HUES64 (cell line): ENCODE measurements at regions not wholly inside any gene's neighbourhood (a gene's known extent, or its start where the extent isn't known, plus 50 kb on each side); places are given as distances from the start of the nearest gene placed in this dataset.

ENCODE experiments used
- H3K27ac ChIP-seq: 2 replicates; pipeline ENCODE4 v1.7.0; 2013; ENCODE audit warnings: low read depth, low read length, inconsistent platforms
- H3K27me3 ChIP-seq: 2 replicates; pipeline ENCODE4 v1.6.1; 2013; ENCODE audit warnings: mild to moderate bottlenecking, low read length; ENCODE audit not compliant: insufficient read depth
- H3K36me3 ChIP-seq: 2 replicates; pipeline ENCODE4 v1.6.1; 2013; ENCODE audit warnings: mild to moderate bottlenecking, low read length; ENCODE audit not compliant: insufficient read depth
- H3K4me1 ChIP-seq: 2 replicates; pipeline ENCODE4 v1.6.1; 2013; ENCODE audit warnings: mild to moderate bottlenecking, low read length, moderate library complexity; ENCODE audit not compliant: insufficient read depth
- H3K4me3 ChIP-seq: 2 replicates; pipeline ENCODE4 v1.5.1; 2013; ENCODE audit warnings: mild to moderate bottlenecking, low read length, moderate library complexity
- H3K9ac ChIP-seq: 2 replicates; pipeline ENCODE4 v1.6.1; 2013; ENCODE audit warnings: mild to moderate bottlenecking, low read depth, low read length
- H3K9me3 ChIP-seq: 2 replicates; pipeline ENCODE4 v1.6.1; 2013; ENCODE audit warnings: low read depth, low read length; ENCODE audit not compliant: insufficient read depth
- WGBS: fragments of 150-250, 120-280 bp; methylation state at CpG from one replicate; pipeline ENCODE4 v1.1.7; 2013; ENCODE audit warnings: missing lambda C conversion rate; 5-methylcytosine and 5-hydroxymethylcytosine counted together

DNA sequence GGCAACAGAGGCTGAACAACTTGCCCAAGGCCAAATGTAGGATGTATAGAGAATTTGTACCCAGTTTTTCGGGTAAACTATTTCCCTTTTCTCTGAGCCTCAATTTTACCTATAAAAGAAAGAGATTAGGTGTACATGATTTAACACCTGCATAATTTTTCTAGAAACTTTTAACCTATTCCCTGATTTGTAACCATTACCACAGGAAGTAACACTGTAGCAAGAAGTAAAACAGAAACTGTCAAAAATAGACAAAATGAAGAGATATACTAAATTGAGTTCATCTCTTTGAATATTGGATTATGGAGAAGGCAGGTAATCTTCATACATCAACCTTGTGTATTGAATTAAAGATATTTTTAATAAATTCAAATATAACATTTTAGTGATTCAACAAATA lies 136.2 kb downstream of the ZC3H11B start:
- no peaks in the 10 kb centered on the region for H3K4me1 ChIP-seq
- no peaks in the 10 kb centered on the region for H3K27me3 ChIP-seq
- no CpG with 5 or more reads among the region's 1 CpG for WGBS
- H3K4me3 ChIP-seq, result no peak overlapping the region
- H3K9me3 ChIP-seq, result no peaks in the 10 kb centered on the region
- no peak overlapping the region for H3K27ac ChIP-seq
- no peak overlapping the region for H3K9ac ChIP-seq
- H3K36me3 ChIP-seq, result no peaks in the 10 kb centered on the region

DNA sequence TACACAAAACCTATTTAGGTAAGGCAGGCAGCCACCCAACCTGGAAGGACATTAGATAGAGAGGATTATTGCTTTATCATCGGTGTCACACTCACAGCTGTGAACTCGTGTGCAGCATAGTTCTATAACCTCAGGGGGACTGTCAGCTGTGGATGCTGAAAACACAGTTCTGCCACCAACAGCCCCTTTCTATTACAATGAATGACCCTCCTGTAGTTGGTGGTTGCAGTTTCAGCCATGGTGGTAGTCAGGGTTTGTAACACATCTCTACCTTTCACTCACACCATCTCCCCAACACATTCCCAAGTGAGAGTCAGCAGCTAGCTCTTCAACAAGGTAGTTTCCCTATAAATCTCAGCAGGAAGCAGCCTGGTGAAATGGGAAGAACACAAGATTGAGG lies 136.8 kb downstream of the ZC3H11B start:
- H3K9me3 ChIP-seq, result no peaks in the 10 kb centered on the region
- H3K9ac ChIP-seq, result no peak overlapping the region
- H3K36me3 ChIP-seq, result no peaks in the 10 kb centered on the region
- no peak overlapping the region for H3K27ac ChIP-seq
- no peak overlapping the region for H3K4me3 ChIP-seq
- WGBS, result 87% methylated on average over 2 of the region's 2 CpGs
- H3K4me1 ChIP-seq, result no peaks in the 10 kb centered on the region
- H3K27me3 ChIP-seq, result no peaks in the 10 kb centered on the region

DNA sequence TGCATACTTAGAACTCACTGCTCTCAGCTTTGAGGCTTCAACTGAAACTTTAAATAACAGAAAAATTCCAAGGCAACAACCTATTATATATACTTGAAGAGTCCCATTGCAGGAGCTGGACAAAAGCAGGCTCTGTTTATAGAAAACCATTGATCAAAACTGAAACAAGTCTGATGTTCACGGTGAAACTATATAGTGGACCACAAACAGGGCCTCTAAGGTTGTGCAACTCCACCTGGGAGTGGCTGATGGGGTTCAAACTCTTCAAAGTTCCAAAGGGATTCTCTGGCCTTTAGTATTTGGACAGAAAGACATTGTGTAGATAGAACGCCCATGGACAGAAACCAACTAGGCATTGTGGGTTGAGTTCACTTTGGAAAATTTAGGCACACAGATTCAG lies 140.3 kb downstream of the ZC3H11B start:
- no peak overlapping the region for H3K27ac ChIP-seq
- WGBS, result 96% methylated on average over 2 of the region's 2 CpGs
- H3K4me1 ChIP-seq, result no peaks in the 10 kb centered on the region
- no peak overlapping the region for H3K4me3 ChIP-seq
- H3K36me3 ChIP-seq, result no peaks in the 10 kb centered on the region
- no peaks in the 10 kb centered on the region for H3K27me3 ChIP-seq
- H3K9me3 ChIP-seq, result no peaks in the 10 kb centered on the region
- H3K9ac ChIP-seq, result no peak overlapping the region

DNA sequence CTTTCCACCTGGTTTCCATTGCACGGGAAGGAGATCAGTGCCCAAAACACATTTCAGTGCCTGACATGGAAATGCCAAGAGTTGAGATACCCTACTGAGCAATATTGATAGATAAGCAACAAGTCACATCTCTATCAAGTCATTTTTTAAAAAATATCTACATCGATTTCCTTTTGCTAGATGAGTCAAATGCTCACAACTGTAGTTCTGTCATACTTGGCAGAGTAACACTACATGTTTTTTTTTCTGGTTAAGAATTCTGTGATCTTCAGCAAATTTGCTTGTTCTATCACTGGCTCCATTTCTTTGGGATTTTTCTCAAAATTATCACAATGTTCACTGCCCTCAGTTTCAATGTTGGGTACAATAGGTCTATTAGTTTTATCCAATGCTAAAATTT lies 145.4 kb downstream of the ZC3H11B start:
- Histone ChIP-seq H3K9ac (no peak overlapping the region), H3K27me3 (no peaks in the 10 kb centered on the region), H3K27ac (no peak overlapping the region), H3K4me1 (no peaks in the 10 kb centered on the region), H3K4me3 (no peak overlapping the region), H3K36me3 (no peaks in the 10 kb centered on the region), H3K9me3 (no peaks in the 10 kb centered on the region)
- WGBS, result 91% methylated on average over 2 of the region's 2 CpGs

DNA sequence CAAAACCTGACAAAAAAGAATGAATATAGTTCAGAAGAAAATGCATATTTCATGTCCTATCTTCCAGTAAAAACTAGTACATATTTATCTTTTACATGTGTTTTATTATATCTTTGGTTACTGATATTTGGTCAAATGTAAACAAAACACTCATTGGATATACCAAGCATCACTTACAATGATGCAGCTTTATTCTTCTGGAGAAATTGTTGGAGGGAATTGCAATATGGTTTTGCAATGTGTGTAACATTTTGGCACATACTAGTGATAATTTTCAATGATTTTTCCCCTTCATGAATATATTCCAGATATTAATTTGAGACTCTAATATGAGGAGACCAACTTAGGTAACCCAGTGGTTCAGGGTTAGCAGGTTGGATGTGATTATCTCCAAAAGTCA lies 146.1 kb downstream of the ZC3H11B start:
- H3K36me3 ChIP-seq, result no peaks in the 10 kb centered on the region
- no peaks in the 10 kb centered on the region for H3K27me3 ChIP-seq
- no peak overlapping the region for H3K27ac ChIP-seq
- no peaks in the 10 kb centered on the region for H3K9me3 ChIP-seq
- no peak overlapping the region for H3K9ac ChIP-seq
- H3K4me1 ChIP-seq, result no peaks in the 10 kb centered on the region
- no peak overlapping the region for H3K4me3 ChIP-seq

DNA sequence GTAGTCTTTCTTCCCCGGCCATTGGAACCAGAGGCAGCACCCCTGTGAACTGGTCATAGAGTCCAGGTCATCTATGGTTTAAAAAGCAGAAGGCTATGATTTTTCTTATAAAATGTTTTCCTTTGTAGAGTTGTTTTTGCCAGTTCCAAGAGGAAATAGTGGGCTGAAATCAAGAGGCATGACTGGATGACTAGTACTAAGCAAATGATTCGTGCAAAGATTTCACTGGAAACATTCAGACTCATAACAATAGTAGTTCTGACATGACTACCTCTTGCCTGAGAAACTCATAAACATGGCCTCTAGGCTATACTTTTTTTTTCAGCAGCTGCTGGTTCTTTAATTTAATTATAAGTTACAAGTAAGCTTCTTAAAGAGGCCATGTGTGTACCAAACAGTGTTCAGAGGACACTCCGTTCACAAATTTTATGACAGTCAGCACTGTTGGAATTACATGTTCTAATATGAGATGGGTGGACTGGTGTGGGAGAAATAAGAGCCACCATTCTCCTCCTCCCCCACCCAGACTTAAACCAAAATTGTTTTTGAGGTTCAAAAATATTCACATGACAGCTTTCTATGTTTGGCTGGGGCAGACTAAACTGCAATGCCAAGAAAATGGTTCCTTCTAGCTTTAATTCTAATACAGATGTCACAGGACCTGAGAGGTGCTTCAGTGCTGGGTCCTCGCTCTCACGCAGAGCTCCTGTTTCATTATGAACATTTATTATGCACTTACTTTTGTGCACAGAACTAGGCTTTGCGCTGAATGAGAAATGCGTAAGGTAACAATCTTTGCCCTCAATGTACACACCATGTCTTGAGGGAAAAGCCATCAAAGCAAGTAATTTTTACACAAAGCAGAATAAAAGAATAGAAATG lies 147.5 kb downstream of the ZC3H11B start:
- no peak overlapping the region for H3K9ac ChIP-seq
- H3K36me3 ChIP-seq, result no peaks in the 10 kb centered on the region
- H3K27ac ChIP-seq, result no peak overlapping the region
- H3K4me1 ChIP-seq, result no peaks in the 10 kb centered on the region
- no peaks in the 10 kb centered on the region for H3K9me3 ChIP-seq
- WGBS, result 98% methylated on average over 7 of the region's 7 CpGs
- H3K27me3 ChIP-seq, result no peaks in the 10 kb centered on the region
- H3K4me3 ChIP-seq, result no peak overlapping the region

DNA sequence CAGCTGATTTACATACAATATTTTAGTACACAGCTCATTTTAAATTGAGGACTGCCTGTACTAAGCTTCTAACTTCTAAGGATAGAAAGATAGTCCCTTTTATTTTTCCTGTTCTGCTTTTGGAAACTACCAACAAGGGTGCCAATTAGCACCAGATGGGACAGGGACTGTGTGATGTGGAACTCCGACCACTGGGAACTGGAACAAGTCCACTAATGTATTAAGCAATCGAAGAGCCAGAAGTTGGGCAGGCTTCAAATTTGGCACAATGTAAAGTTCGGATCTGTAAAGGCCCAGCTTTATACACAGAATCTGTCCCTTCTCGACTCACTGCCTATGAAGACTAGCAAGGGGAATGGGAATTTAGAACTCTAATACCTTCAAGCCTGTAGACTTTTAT lies 149.3 kb downstream of the ZC3H11B start:
- no peak overlapping the region for H3K4me3 ChIP-seq
- no peaks in the 10 kb centered on the region for H3K9me3 ChIP-seq
- H3K27ac ChIP-seq, result no peak overlapping the region
- no peaks in the 10 kb centered on the region for H3K36me3 ChIP-seq
- H3K4me1 ChIP-seq, result no peaks in the 10 kb centered on the region
- WGBS, result 89% methylated on average over 4 of the region's 4 CpGs
- no peak overlapping the region for H3K9ac ChIP-seq
- no peaks in the 10 kb centered on the region for H3K27me3 ChIP-seq

DNA sequence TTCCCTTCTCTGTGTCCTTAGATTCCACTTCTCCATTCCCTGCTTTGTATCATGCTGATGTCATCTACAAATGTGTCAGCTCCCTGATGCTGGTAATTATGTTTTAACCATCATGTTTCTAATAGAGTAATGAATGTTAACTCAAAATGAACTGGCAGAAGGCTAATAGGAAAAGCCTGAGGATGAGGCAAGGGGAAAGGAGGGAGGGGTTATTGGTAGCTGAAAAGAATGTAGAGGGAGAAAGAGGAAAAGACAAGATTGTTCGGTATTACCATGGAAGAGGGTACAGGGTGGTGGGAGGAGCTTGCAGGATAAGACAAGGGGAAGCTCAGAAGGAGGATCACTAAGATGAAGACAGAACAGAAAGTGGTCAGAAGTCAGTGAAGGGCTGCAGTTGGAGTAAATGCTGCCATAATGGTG lies 150.9 kb downstream of the ZC3H11B start:
- no peak overlapping the region for H3K9ac ChIP-seq
- 89% methylated on average over 1 of the region's 1 CpG for WGBS

DNA sequence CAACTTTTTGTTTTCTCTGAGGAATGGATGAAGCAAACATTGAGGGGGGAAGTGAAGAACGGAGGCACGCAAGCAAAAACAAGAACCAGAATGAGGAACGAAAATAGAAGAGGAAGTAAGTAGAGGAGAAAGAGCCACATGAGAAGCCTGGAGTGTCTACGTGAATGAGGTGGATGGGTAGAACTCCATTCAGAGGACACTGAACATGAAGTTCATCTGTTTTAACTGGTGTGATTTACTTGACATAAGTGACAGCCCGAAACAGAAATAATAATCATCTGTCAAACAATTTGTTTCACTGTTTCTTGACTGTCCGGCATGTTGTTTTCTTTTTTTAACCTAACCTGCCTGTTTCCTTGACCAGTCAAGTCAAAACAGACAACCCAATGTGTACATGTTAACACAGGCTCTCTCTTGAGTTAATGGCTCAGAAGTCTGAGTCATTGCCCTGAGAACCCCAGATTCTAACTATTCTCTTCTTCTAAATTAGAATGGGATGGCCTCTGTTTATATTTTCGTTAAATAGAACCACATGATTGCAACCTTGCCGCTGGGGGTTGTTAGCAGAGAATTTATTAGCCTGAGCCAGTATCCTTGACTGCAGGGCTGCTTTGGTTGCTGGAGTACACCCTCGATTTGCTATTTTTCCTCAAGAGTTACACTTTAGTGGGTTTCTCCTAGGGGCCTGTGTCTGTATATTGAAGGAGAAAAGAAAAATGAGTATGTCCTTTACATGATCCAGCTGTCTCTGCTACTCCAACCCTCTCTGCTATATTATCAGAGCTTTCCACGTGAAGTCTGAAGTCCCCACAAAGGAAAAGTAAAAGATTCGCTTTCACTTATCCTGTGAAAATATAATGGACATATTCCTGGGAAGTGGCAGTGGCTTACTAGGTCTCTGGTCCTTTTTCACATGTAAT lies 151.7 kb downstream of the ZC3H11B start:
- no peak overlapping the region for H3K27ac ChIP-seq
- H3K9ac ChIP-seq, result no peak overlapping the region
- H3K36me3 ChIP-seq, result no peaks in the 10 kb centered on the region
- no peaks in the 10 kb centered on the region for H3K9me3 ChIP-seq
- H3K27me3 ChIP-seq, result no peaks in the 10 kb centered on the region
- WGBS, result 88% methylated on average over 11 of the region's 11 CpGs
- no peaks in the 10 kb centered on the region for H3K4me1 ChIP-seq
- H3K4me3 ChIP-seq, result no peak overlapping the region

More for the DNA sequence above, 150.9 kb downstream of the ZC3H11B start:
- no peaks in the 10 kb centered on the region for H3K27me3 ChIP-seq
- H3K9me3 ChIP-seq, result no peaks in the 10 kb centered on the region
- no peak overlapping the region for H3K4me3 ChIP-seq
- H3K4me1 ChIP-seq, result no peaks in the 10 kb centered on the region
- no peaks in the 10 kb centered on the region for H3K36me3 ChIP-seq
- no peak overlapping the region for H3K27ac ChIP-seq

DNA sequence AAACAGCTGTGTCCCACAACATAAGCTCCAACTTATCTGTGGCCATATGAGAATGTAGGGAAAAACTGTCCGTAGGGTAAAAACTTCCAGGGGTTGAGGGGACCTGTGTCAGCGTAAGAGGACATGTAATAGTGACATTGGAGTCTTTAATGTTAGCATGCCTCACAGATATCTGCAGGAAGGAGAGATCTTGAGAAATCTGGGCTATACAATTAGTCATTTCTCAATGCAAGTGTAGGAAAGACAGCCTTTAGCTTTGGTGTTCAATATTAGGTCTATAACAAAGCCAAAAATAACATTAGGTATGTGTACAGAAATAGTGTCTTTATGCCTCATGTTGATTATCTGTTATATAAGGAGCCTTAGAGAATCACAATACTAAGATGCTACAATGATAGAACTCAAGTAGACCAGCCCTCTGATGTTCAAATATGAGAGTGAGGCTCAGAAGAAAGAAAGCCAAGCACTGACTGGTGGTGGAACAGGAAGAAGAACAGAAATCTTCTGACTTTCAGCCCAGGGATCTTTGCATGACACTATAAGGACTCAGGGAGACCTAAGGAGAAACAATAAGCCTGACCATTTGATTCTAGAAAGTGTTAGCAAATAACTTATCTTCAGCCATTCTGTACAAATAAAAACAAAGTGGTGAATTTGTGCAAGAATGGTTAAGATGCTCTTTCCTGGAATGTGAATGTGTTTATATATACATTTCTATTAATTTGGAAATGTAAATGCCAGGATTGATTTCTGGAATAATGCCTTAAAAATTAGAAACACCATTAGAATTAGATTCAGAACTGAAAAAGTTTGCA lies 152.6 kb downstream of the ZC3H11B start:
- no peak overlapping the region for H3K9ac ChIP-seq
- no peaks in the 10 kb centered on the region for H3K36me3 ChIP-seq
- no peaks in the 10 kb centered on the region for H3K9me3 ChIP-seq
- no peak overlapping the region for H3K4me3 ChIP-seq
- WGBS, result 100% methylated on average over 2 of the region's 2 CpGs
- no peak overlapping the region for H3K27ac ChIP-seq
- H3K27me3 ChIP-seq, result no peaks in the 10 kb centered on the region
- H3K4me1 ChIP-seq, result no peaks in the 10 kb centered on the region
